Left ventricle myocardium inferior (tissue), 1 donor: ENCODE measurements at regions not wholly inside any gene's neighbourhood (a gene's known extent, or its start where the extent isn't known, plus 50 kb on each side); places are given as distances from the start of the nearest gene placed in this dataset.

Experiments
- DNase-seq: peaks from one replicate; pipeline ENCODE4 v3.0.0-alpha.2; 2020
- H3K27ac ChIP-seq: fragments of 200-600 bp; replicated peaks from 2 replicates; pipeline ENCODE4 v1.8.0; 2021
- H3K27me3 ChIP-seq: fragments of 200-600 bp; 2 replicates; pipeline ENCODE4 v1.8.0; 2021; ENCODE audit warnings: low read depth
- H3K36me3 ChIP-seq: fragments of 200-600 bp; 2 replicates; pipeline ENCODE4 v1.8.0; 2021
- H3K4me1 ChIP-seq: fragments of 200-600 bp; 2 replicates; pipeline ENCODE4 v1.8.0; 2021
- H3K4me3 ChIP-seq: fragments of 200-600 bp; 2 replicates; pipeline ENCODE4 v1.8.0; 2021; ENCODE audit warnings: mild to moderate bottlenecking, moderate library complexity
- H3K9me3 ChIP-seq: fragments of 200-600 bp; replicated peaks from 2 replicates; pipeline ENCODE4 v1.8.0; 2021
- intact Hi-C: fragments of 100-400 bp; cut with micrococcal nuclease; formaldehyde crosslinking; loops from one replicate; pipeline ENCODE4 v1.11.0; 2022
- TF ChIP-seq, protein P1 (sequence below): fragments of 200-600 bp; IDR thresholded peaks from 2 replicates; pipeline ENCODE4 v1.8.0; 2021; ENCODE audit warnings: antibody characterized with exemption, mild to moderate bottlenecking, borderline replicate concordance
- donor health status: DM: no; HTN: yes; CAD: no; lungs with severe emphysema.

DNA sequence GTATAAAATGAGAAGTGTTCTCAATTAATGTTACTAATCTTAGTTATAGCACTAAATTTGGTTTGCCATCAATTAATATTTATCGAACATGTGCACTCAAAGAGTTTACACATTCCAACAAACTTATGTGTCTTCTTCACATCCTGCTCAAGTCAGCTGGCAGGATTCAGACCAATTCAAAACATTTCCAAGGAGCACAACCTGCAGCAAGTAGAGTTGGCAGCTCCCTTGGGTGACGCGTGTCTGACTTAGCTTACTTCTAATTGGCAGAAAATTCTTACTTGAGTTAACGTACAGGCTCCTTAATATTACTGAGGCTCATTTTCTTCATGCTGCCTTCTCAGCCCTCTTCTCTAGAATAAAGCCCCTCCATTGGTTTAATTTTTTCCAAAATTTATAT is 110.4 kb upstream of the PFN2 start:
- intact Hi-C loops, result no loop called here
- Histone ChIP-seq H3K4me1 (peaks cover 45% of the 10 kb centered on the region), H3K4me3 (no peak overlapping the region), H3K36me3 (no peaks in the 10 kb centered on the region), H3K9me3 (peaks cover 11% of the 10 kb centered on the region), H3K27ac (peak overlapping the region; percentile 29), H3K27me3 (no peaks in the 10 kb centered on the region)
- DNase-seq, result no peak
- TF ChIP-seq, protein P1, sequence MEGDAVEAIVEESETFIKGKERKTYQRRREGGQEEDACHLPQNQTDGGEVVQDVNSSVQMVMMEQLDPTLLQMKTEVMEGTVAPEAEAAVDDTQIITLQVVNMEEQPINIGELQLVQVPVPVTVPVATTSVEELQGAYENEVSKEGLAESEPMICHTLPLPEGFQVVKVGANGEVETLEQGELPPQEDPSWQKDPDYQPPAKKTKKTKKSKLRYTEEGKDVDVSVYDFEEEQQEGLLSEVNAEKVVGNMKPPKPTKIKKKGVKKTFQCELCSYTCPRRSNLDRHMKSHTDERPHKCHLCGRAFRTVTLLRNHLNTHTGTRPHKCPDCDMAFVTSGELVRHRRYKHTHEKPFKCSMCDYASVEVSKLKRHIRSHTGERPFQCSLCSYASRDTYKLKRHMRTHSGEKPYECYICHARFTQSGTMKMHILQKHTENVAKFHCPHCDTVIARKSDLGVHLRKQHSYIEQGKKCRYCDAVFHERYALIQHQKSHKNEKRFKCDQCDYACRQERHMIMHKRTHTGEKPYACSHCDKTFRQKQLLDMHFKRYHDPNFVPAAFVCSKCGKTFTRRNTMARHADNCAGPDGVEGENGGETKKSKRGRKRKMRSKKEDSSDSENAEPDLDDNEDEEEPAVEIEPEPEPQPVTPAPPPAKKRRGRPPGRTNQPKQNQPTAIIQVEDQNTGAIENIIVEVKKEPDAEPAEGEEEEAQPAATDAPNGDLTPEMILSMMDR, result no peak

DNA sequence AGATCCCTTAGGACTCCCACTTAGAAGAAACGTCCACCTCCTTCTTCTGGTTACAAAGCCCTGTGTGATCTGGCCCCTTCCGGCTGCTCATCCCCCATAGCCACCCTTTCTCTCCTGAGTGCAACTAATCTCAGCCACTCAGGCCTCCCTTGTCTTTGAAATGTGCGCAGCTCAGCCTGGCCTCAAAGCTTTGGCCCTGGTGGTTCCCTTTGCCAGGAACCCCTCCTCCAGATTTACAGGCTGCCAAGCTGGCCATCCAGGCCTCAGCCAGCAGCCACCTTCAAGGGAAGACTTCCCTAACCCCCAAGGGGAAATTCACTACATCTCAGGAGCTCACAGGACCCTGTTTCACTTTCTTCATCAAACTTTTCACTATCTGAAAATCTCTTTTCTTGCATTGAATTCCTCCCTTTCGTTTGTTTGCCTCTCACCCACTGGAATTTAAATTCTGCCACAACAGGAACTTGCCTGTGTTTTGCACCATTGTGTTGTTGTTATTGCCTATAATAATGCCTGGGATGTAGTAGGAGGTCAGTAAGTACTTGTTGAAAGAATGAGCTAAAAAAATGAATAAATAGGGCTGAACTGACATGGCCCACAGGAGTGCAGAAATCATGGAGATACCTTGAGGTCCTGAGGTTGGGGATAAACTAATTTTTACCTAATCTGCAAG is 109.5 kb upstream of the PFN2 start:
- H3K27ac ChIP-seq, result peak overlapping the region; percentile 59
- no peaks in the 10 kb centered on the region for H3K36me3 ChIP-seq
- no peak overlapping the region for H3K4me3 ChIP-seq
- intact Hi-C loops, result no loop called here
- TF ChIP-seq, protein P1, result no peak
- H3K9me3 ChIP-seq, result peaks cover 13% of the 10 kb centered on the region
- H3K4me1 ChIP-seq, result peaks cover 45% of the 10 kb centered on the region
- H3K27me3 ChIP-seq, result no peaks in the 10 kb centered on the region
- DNase-seq, result no peak

DNA sequence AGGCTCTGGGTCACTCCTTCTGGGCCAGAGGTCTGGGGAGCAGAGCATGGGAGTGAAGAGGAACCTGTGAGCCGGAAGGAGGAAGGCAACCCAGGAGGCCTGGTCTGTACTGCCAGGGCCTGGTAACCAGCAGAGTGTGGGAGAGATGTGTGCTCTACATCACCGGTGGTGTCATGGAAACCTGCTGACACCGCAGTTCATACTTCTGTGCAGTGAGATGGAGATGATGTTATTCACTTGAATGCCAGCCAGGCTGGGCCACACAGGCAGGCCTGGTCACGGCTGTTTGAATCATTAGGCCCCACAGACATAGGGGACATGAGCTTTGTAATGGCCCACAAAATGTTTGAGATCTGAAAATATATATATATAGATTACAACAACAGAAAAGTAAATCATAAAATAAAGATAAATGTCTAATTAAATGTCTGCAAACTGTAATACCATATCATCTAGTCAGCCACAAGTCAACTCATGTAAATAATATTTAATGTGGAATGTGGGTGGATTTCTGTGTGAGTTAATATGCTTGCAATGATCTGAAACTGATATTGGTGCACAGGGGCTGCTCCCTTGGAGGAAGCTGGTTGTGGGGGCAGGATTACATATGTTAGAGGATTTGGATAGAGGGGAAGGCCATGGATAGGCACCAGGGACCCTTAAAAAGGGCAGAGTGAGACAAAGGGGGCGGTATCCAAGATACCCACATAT is 108.5 kb upstream of the PFN2 start:
- intact Hi-C loops, result no loop called here
- Histone ChIP-seq H3K4me3 (no peak overlapping the region), H3K27me3 (no peaks in the 10 kb centered on the region), H3K36me3 (no peaks in the 10 kb centered on the region), H3K27ac (peak overlapping the region; percentile 59), H3K4me1 (peaks cover 45% of the 10 kb centered on the region), H3K9me3 (peaks cover 13% of the 10 kb centered on the region)
- TF ChIP-seq, protein P1, result no peak
- no peak for DNase-seq

DNA sequence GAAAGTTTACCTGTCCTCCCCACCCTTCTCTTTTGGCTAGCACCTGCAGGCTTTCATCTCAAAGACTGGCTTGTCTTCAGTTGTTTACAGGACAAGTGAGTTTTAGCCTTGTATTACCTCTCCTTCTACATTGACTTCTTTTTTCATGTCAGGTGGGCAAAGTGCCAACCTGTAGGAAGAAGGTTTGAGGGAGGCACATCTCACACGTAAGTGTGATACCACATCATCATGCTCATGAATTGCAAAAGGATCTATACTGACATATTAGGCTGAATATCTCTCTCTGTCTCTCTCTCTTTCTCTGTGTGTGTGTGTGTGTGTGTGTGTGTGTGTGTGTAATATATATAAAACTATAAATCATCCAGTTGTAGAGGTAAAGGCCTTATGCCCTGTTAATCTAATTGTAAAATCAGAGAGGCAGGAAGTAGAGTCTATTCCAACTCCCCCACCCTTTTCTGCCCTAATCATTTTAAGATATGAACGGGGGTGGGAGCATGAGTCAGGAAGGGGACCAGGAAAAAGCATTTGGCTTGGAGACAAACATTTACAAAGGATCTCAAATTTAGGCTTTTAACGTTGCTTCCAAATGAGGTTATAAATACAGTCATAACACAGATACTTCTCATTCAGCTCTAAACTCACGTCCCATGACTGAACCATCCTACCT is 107.0 kb upstream of the PFN2 start:
- Histone ChIP-seq H3K27ac (peak overlapping the region; percentile 59), H3K9me3 (peaks cover 13% of the 10 kb centered on the region), H3K27me3 (no peaks in the 10 kb centered on the region), H3K36me3 (no peaks in the 10 kb centered on the region), H3K4me1 (peaks cover 32% of the 10 kb centered on the region), H3K4me3 (no peak overlapping the region)
- intact Hi-C loops, result no loop called here
- TF ChIP-seq, protein P1, result no peak
- DNase-seq, result no peak

DNA sequence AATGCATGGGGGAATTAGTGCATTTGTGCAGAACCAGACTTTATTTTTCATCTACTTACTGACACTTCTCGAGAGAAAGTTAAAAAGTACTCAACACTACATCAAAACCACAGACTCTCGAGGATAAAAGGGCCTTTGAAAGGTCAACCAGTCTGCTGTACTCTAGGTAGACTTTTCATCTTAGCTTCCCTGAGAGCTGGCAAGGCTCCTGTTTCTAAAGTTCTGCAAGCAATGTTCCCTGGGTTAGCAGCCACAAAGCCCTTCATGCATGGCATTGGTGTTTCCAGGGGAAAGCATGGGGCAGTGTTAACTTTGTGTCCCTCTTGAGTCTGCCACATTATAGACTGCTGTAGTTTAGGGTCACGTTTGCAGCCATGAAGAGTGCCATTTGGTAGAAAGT is 106.4 kb upstream of the PFN2 start:
- Histone ChIP-seq H3K4me3 (no peak overlapping the region), H3K9me3 (peaks cover 13% of the 10 kb centered on the region), H3K36me3 (no peaks in the 10 kb centered on the region), H3K27ac (peak overlapping the region; percentile 52), H3K27me3 (no peaks in the 10 kb centered on the region), H3K4me1 (peaks cover 32% of the 10 kb centered on the region)
- intact Hi-C loops, result no loop called here
- DNase-seq, result no peak
- TF ChIP-seq, protein P1, result no peak
